NOMO-1 (cell line): ENCODE measurements at regions not wholly inside any gene's neighbourhood (a gene's known extent, or its start where the extent isn't known, plus 50 kb on each side); places are given as distances from the start of the nearest gene placed in this dataset.

Experiments used
- DNase-seq, 2 experiments: peaks; one replicate each; lab custom pipeline; 2025; ENCODE audit not compliant: unreplicated experiment in 2 of 2; lab: John Stamatoyannopoulos, UW

DNA sequence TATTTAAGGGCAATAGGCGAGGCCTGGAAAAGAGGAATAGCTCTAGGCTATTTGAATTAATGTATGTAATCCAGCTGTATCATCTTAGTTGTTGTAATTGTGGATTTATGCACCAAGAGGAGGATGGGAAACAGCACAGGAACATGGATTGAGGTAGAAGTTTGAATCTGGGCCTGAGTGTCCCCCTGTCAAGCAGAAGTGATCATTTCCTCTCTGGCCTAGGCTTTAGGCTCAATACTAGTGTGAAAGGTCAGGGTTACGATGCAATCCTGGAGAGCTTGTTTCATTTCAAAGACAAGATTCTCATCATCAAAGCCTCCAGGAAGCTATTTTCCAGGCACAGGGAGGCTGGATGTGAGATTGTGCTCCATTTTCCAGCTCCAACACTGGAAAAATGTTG lies 77.9 kb upstream of the HSD17B12 start:
- no peak for DNase-seq

- no peak for DNase-seq
Measured at GRCh38 chr11:43614214-43614613, 66.3 kb upstream of the HSD17B12 start.

DNA sequence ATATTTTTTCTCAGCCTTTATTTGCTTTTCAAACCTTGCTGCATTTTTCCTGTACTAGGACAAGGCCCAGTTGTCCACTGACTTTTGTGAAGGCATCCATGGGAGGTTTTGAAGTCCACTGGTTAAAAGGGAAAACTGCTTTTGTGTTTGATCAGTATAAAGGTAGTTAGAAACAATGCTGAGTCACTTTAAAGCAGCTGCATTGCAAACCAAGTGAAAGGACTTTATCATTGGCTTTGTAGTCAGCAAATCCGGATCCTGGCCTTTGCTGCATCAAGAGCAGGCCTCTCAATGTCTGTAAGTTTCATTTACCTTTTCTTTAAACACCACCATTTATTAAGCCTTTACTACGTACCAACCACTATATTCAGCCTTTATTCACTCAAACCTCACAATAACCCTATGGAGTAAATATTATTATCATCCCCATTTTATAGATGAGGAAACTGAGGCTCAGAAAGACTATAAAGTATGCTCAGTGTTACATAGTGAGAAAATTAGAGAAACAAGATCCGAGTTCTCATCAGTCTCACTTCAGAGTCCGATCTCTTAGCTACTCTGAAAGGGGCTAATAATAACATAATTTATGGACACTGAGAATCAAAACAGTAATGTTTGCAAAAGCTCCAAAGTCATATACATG lies 60.6 kb upstream of the HSD17B12 start:
- no peak for DNase-seq

DNA sequence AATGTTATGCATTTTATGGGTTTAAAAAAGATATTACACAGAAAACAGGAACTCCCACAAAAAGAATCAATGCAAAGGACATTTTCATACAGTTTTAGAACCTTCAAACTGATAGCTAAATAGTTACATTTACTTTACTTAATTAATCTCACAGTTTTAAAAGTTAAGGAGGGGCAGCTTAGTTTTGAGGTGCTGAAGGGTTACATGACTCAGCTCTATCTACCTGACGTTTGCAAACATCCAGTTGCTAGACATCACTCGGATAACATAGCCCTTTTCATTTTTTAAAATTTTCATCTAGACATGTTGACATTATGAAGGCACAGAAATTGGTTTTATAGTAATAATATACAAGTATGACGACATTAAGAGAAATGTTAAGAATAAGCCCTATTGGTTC lies 53.7 kb upstream of the HSD17B12 start:
- no peak for DNase-seq
